NCI-H345 treated with DMSO at 0.1 percent for 48 hours (cell line): ENCODE measurements at regions not wholly inside any gene's neighbourhood (a gene's known extent, or its start where the extent isn't known, plus 50 kb on each side); places are given as distances from the start of the nearest gene placed in this dataset.
"Not testable (repeated sequence)": the region's sequence is repeated elsewhere in the genome, so short reads cannot be mapped to it uniquely, and the experiment has no call there.

Source experiments
- DNase-seq: peaks from one replicate; lab custom pipeline; 2025; ENCODE audit not compliant: unreplicated experiment; lab: John Stamatoyannopoulos, UW

GRCh38 chr9:29270400-29270799, 1697.1 kb upstream of the C9orf72 start:
- not testable (repeated sequence) for DNase-seq

DNA sequence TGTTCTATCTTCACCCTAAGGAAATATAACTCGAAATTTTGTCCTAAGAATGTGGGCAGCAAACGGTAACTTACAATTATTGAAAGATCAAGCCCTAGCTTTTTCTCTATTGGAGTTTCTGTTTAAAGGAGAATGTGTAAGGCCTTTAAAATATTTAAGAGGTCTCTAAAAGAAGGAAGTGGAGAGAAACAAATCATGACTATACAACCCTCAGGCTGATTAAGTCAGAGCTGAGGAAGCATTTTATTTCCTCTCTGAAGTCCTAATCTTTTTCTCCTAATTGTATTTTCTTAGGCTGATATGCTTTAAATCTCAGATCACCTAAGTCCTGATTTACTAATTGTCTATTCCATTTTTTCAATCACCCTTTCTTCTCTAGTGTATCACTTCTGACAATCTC, 1708.8 kb upstream of the C9orf72 start:
- no peak for DNase-seq

- no peak for DNase-seq
Measured at GRCh38 chr9:29285818-29286217, 1712.5 kb upstream of the C9orf72 start.

DNA sequence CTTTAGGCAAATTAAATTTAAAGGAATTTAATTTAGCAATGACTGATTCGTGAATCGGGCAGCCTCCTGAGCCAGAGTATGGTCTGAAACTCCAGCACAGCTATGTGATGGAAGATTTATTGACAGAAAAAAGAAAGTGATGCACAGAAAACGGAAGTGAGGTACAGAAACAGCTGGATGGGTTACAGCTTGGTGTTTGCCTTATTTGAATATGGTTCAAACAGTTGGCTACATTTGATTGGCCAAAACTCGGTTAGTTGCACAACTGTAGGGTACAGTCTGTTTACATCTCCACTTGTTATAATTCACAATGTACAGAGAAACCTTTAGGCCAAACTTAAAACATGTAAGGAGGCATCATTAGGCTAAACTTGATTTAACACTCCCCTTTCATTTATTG, 1716.1 kb upstream of the C9orf72 start:
- DNase-seq = no peak

DNA sequence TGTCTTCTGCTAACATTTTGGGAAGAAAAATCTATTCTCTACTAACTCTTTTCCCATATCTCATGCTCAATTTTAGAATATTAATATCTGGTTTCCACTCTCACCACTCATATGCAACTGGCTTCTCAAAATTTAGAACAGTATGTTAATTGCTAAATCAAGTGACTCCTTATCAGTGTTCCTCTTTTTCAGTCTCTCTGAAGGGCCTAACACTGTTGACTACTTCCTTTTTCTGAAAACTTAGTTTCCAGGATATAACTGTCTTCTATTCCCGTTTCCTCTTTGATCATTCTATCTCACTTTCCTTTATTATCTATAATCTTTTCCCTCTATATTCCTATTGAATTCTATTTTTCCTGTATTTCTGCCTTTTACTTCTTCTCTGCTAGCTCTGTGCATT, 1717.2 kb upstream of the C9orf72 start:
- no peak for DNase-seq

DNA sequence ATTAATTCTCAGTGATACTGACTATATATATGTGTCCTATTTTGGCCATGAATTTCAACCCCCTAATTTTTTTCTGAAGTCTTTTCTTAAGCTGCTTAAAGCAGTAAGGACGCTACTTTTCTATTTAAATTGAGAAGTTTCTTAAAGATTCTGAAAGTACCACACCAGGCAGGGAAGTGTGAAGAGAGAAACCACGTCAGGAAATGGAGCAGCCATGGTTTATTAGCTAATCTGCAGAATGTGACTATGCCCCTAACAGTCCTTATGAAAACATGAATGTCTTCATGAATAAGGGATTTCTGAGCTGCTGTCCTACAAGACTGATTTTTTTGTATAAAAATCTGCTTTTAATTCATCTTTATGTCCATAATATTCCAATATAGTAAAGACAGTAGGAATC, 1724.3 kb upstream of the C9orf72 start:
- no peak for DNase-seq

DNA sequence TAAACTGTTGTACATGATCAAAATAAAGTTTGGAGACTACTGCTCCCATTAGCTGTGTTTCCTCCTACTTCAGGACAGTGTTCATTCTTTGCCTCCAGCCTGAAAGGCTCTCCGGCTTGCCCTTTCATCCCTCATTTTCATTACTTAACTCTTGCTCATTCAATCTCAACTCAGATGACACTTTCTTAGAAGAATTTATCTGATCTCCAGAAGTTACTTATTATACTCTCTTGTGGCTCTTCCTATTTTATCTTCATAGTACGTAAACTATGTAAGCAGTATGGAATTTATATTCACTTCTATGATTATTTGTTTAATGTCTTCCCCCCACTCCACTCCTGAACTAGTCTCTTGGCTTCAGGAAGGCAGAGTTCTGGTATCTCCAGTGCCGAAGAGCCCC, 1737.9 kb upstream of the C9orf72 start:
- no peak for DNase-seq

GRCh38 chr9:29312327-29312726, 1739.0 kb upstream of the C9orf72 start:
- no peak for DNase-seq

DNA sequence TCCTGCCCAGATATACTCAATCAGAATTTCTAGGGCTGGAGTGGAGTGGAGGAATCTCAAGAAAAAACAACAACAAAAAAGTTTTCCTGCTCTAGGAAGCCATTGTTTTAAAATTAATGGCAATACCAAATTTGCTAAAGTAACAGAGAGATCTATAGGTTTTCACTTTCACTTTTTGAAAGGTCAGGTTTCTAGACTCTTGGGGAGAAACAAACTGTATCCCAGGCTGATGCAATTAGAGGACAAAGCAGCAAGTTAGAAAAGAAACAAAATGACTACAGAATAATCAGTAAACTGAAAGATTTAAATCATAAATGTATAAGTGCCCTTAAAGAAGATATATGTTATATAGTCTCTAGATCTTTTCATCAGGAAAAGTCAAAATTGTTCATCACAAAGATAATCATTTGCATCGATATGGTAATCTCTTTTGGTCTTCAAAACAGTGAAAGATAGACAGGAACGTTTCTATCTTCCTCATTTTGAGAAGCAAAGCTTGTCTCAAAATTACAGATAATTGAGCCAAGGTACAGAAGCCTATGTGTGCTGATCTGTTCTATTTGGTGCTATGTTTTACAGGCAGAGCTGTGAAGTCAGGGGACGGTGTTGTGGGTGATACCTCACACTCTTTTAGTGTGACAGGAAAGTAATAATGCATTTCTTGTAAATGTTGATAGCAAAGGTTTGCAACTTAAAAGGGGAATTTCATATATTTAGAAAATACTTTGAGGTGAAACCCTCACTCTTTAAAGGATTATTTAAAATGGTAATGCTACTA, 1746.6 kb upstream of the C9orf72 start:
- DNase-seq = no peak

DNA sequence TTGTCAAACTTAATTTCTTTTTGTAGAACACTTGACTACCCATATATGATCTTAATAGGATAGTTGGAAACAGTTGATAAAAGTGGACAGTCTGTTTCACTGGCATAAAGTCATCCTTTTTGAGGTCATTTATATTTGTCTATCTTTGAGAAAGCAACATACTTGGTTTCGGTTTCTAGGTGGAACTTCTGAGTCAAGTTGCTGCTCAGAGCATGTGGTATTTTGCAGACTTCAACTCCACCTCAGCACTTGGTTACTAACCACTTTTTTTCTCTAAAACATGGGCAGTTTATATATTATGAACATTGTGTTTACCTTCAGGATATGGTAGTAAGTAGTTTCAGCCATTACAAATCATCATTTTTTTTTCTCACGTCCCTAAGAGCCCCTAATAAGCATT, 1749.0 kb upstream of the C9orf72 start:
- no peak for DNase-seq

- DNase-seq = no peak
Measured at GRCh38 chr9:29325894-29326293, 1752.6 kb upstream of the C9orf72 start.

GRCh38 chr9:29332789-29333188, 1759.5 kb upstream of the C9orf72 start:
- DNase-seq = no peak

- no peak for DNase-seq
Measured at GRCh38 chr9:29336281-29336680, 1763.0 kb upstream of the C9orf72 start.

GRCh38 chr9:29339387-29339786, 1766.1 kb upstream of the C9orf72 start:
- no peak for DNase-seq

DNA sequence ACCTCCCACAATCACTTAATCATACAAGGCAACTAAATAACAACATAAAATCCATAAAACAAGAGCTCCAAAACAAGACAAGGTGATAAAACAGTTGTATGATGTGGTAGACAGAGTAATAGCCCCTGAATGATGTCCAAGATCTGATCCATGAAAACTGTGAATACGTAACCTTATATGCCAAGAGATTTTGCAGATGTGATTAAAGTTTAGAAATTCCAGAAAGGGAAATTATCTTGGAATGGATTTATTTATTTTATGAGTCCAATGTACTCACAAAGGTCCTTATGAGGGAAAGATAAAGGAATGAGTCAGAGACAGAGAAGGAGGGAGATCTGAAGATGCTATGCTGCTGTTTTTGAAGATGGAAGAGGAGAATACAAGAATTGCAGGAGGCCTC, 1775.7 kb upstream of the C9orf72 start:
- no peak for DNase-seq

DNA sequence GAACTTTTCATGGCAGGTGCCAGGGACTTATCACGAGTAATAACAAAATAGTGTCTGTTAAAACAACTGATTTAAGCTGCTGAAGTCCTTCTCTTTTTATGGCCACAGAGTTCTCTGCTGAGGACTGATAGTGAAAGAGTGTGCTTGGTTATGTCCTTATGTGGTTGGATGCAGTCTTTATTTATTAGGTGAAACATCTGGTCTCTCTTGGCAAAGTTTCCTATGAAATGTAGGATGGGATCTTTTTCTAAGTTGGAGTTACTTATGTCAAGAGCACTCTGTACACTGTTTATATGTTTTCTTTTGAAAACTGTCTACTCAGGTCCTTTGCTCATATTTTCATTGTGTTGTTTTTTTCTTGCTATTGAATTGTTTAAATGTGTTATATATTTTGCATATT, 1816.1 kb upstream of the C9orf72 start:
- no peak for DNase-seq

DNA sequence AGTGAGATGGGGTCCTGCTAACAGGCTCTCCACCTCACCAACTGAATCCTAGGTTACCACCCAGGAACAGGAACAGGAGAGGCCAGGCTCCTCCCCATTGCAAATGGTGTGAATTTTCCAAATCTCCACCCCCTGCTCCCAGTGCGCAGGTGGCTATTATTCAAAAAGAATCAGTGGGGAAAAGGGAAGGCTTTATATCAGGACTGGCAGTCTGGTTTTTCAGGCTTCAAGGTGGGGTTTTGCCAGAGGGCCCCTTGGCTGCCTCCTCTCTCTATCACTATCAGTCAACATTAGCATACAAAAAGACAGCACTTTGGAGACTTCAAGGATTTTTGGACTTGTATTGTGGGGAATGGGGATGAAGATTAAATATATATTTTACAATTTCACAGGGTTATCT, 1817.6 kb upstream of the C9orf72 start:
- no peak for DNase-seq

DNA sequence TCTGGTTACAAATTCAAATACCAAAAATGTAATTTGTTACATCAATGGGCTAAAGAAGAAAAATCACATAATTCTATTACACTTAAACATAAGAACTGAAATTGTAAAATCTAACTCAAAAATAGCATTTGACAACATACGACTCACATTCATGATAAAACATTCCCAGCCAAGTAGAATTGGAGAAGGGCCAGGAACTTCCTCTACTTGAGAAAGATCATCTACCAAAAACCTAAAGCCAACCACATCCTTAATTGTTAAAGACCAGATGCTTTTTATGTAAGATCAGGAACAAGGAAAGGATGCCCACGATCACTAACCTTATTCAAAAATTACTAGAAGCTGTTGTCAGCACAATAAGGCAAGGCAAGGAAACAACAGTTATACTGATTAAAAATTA, 1819.8 kb upstream of the C9orf72 start:
- DNase-seq = no peak

- DNase-seq = no peak
Measured at GRCh38 chr9:29394855-29395254, 1821.6 kb upstream of the C9orf72 start.

- no peak for DNase-seq
Measured at GRCh38 chr9:29397148-29397547, 1823.9 kb upstream of the C9orf72 start.

DNA sequence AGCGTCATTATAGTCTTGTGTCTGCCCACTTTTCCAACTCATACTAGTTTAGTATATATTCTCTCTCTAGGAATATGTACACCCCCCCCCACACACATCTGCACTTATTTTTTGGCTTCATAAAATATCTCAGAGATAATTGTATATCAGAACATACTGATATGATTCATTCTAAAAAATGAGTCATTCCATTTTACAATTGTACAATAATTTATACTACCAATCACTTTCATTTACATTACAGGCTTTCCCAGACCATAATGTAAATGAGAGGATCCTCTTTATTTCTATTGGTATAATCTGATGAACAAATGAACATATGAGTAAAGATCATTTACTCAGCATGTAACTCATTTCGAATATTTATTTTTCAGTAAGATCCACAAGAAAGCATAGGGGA, 1842.9 kb upstream of the C9orf72 start:
- no peak for DNase-seq

DNA sequence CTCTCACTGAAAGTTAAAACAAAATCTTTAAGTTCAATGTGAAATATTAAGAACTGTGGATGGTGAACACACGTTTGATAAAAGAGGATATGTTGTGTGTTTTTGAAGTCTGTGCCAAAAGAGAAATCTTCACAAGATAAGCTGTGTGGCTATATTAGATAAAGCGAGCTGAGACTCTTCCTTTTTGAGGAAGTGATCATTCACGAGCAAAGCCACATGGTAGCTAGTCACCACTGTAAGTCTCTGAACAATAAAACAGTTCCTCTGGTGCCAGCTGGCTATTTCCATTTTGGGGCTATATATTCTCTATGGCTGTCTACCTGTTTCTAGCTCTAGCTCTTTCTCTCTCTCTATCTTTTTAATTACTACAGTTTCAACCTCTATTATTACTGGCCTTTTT, 1849.2 kb upstream of the C9orf72 start:
- no peak for DNase-seq

- no peak for DNase-seq
Measured at GRCh38 chr9:29432191-29432590, 1858.9 kb upstream of the C9orf72 start.
